ENCODE measurements at regions not wholly inside any gene's neighbourhood (a gene's known extent, or its start where the extent isn't known, plus 50 kb on each side); places are given as distances from the start of the nearest gene placed in this dataset.
"Not testable (repeated sequence)": the region's sequence is repeated elsewhere in the genome, so short reads cannot be mapped to it uniquely, and the experiment has no call there.

DNA sequence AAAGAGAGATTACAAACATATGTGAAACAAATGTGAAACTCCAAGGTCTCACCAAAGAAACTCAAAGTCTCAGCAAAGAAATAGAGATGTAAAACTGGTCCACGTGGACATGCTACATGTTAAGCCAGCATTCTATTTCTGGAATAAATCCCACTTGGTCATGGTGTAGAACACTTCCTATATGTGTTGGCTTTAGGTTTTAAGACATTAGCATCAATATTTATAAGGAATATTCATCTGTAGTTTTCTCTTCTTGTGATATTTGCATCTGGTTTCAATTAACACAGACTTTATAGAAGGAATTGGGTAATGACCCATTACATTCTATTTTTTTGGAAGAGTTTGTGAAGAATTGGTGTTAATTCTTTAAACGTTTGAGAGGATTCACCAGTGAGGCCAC is 133.1 kb downstream of the COPS8 start:
- no peak for DNase-seq

DNA sequence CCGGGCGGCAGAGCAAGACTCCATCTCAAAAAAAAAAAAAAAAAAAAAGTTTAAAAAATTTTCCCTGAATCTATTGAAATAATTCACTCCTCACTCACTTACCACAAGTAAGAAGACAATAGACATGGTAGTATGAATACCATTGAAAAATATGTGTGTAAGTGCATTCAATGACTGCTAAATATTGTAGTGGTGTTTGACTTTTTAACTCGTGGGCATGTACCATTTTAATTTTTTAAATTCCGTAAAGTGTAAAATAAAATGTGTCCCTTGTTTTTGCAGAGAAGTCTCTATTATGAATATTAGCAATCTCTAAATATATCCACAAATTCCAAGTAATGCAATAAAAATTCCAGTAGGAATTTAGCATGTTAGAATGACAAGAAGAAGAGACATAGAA is 134.1 kb downstream of the COPS8 start:
- DNase-seq: no peak

DNA sequence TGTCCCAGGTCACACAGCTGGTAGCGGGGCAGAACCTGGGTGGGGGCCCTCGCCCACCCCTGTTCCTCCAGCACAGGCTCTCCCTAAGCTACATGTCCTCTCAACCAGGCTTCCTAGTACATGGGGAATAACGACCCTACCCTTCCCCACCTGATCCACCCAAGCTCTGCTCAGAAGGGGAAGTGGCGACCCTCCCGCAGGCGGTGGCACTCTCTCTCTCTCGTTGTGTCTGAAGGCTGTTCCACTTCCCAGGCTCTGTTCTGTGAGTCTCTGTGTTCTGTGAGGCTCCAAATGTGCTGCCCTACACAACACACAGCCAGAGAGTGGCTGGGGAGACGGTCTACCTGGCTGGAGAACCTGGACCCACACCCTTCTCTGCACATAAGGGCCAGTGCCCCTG is 135.8 kb downstream of the COPS8 start:
- DNase-seq: no peak

DNA sequence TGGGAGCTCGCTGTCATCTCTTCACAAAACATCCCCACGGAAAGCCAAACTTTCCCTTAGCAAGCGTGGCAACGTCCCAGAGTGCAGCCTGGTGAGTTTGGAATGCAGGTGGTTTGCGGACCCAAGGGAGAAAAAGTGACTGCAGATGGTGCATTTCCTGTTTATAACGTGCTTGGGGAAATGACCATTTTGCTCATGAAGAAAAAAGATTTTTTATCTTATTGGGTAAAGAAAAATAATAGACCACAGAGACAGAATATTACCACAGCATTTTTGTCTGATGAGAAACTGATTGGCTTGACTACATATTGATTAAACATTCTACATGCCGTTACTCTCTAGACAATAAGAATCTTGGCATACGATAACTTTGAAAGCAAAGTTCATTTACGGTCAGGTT is 136.5 kb downstream of the COPS8 start:
- peak; percentile 83 for DNase-seq

DNA sequence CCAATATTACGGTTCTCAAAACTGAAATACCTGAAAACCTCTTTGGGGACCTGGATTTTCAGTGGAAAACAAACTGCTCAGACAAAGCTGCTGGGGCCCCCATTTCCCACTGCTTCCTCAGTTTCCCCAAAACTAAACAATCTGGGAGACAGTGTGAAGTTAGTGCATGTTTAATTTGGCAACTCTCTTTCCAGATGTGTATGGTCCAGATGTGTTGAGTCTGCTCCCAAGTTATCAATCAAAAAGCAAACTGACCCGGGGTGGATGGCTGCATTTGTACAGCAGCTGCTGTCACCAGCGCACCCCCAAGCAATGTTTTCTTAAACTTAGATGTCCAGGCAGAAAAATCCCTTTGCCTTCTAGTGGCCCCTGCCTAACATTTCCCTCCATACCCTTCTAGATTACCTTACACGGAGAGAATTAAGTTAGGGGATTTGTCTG is 136.9 kb downstream of the COPS8 start:
- DNase-seq: no peak

DNA sequence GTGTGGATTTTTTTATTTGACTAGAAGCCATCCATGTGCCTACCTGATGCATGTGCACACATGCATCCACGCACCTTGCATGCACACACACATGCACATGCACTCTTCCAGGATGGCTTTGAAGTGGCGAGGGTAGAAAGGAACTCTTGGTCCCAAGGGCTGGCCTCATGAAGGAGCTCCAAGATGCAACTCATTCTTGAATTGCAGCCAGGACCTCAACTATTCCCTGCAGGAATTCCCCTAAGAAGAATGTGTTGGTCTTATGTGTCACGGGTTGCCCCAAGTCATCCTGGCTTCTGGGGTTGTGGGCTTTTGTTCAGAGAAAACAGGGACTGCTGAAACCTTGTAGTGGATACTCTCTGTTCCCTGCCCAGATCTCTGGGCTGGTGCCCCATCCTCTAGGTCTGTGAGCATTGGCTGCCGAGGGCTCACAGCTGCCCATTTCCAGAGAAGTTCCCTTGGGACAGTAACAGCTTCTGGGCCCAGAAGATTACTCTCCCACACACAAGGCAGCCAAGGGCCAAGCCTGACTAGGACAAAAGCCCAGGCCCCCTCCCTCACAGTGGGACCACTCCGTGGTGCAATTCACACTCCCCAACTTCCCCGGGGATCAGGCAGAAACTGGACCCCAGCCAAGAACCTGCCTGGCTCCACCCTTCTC is 137.6 kb downstream of the COPS8 start:
- DNase-seq: peak; percentile 95

DNA sequence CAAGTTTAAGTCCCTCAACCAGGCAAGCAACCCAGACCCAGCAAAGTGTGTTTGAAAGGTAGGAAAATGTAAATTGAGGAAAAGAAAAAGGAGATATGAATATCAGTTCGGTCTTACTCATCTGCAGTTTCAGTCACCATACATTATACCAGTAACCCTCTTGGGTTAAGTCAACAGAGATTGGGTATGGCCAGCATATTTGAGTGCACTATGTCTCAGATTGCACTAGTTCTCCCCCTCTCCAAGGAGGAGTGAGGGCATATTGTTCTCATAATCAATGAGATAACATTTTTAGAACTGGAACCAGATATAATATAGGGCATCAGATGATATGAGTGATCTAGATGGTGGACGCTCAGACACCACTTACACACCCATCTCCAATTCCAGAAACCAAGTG is 141.5 kb downstream of the COPS8 start:
- no peak for DNase-seq

DNA sequence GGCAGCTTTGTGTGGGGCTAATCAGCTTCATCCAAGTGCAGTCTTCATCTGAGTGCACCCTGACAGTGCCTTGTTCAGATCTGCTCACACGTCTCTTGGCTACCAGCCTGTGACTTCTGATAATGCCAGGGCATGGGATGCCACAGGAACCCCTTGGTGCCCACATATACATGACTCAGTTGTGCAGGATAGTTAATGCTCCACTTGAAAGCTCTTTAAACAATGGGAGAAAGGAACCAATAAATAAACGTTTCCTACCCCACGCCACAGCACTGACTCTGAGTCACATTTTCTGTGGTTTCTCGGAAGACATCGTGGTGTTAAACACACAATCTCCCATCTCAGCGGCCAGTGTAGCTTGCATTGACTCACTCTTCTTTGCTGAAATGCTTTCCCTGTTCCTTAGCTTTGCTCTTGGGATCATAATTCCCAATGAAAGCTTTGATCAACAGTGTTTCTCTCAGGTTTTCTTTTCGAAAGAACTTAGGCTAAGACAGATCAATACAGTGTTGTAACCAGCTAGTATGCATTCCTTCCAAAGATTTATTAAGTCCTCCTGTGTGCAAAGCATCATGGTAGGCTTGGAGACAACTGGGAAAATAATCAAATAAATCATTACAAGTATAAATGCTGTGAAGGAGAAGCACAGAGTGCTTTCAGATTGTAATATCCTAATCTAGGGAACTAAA is 142.0 kb downstream of the COPS8 start:
- peak; percentile 94 for DNase-seq

DNA sequence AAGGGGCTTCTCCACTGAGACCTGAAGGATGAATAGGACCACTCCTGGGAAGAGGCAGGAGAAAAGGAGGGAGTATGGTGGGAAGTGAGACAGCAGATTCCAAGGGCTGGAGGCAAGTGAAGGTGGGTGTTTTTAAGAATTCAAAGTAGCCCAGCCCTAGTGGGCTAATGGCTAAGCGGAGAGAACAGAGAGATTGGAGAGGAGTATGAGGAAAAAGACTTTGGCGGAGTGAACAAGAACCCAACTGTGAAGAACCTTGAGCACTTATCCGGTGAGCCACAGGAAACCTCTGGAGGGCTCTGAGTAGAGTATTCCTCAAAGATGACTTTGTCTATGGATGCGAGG is 142.6 kb downstream of the COPS8 start:
- DNase-seq: no peak

DNA sequence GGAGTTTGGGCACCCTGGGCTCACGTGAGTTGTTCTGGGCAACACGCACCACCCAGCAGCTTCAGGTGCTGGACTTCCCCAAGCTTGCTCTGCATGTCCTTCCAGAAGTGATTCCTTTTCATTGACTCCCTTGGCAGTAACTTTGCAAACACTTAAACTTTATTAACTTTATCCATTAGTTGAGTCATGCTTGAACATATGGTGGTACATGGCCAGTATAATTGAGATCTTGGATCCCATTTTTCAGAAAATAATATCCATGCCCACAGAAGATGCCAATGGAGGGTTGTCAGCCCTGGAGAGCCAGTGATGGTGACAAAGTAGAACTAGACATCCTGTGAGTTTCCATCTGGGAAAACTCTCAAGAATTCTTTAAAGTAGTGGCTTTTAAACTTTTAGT is 144.2 kb downstream of the COPS8 start:
- no peak for DNase-seq

DNA sequence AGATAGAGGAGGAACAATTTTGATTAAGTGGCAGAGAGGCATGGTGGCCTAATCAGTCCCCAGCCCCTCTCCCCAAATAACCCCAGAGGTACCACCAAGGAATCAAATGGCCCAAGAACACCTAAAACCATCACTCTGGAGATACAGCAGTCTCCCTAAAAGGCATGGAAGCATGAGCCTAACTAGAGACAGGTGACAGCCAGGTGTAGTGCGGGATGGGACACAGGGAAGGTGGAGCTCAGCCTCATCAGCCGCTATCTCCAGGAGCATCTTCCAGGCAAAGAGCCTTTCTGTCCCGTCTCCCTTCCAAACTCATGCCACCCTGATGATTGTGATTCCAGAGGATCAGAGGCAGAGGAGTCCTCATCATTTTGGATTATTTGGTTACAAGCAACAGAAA is 144.7 kb downstream of the COPS8 start:
- no peak for DNase-seq

DNA sequence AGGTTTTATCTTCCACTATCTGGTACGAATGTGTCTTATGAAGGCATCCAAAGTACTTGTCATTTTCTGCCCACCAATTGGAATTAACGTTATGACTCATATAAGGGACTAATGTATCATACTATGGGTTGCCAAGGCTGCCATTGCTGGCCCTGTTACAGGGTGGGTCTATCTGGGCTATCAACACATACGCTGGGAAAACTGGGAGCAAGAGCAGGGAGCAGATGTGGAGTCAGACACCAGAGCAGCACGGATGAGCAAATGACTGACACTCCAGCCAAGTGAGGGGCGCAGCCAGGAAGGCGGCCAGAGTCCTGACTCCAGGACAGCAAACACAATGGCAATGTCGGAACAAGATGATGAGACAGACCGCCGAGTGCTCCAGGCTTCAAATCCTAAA is 145.9 kb downstream of the COPS8 start:
- DNase-seq: no peak

DNA sequence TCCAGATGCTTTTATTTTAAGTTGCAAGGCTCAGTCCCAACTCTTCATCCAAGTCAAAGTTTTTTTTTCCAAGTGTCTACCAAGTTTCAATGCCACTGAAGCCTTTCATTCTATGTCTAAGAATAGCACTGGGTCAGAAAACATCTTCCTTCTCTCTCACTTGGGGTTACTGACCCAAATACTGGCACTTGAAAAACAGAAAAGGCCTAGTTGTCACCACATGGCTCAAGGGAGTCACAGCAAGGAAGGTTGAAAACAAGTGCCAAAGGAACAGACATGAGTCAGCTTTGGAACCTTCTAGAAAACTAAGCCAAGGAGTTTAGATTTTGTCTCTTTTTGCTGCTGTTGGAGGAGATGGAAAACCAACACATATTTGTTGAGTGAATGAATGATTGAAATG is 146.5 kb downstream of the COPS8 start:
- DNase-seq: no peak

DNA sequence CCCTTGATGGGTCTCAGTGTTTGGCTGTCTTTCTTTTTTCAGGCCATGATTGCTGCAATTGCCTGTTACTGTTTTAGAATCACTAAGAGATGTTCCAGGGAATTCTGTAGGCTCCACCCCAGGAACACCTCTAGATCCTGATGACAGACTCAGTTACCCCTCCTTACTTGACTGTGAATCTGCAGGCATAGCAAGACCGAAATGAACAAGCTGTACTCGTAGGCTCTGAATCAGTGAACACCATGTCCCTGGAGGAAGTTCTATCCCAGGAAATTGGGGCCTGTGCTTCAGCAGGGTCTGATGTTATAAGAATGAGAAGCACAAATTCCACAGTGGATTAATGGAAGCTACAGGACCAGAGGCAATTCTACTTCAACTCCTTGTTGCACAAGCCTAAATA is 148.6 kb downstream of the COPS8 start:
- peak; percentile 13 for DNase-seq

DNA sequence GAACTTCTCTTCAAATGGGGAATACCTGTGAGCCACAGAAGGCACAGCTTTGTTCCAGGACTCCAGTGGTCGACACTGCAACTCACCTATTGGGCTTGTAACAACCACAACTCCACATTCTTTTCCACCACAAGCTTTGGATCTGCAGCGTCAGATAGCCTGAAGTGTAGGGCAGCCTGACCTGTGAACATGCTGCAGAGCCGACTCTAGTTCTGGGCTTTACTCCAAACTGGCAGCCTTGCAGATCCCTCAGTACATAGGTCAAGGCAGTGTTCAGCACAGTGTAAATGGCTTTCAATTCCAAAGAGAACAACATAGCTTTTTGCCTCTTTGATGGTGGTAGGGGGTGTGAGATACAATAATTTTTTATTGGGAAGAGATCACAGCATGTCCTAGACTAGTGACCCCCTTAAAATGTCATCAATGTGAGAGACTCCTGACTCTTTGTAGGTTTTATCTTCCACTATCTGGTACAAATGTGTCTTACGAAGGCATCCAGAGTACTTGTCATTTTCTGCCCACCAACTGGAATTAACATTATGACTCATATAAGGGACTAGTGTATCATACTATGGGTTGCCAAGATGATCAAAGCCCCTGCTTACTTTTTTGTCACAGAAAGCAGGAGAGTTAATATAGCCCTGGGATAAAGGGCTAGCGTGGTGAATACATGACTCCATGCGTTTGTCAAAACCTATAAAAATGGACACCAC is 149.8 kb downstream of the COPS8 start:
- peak; percentile 87 for DNase-seq

DNA sequence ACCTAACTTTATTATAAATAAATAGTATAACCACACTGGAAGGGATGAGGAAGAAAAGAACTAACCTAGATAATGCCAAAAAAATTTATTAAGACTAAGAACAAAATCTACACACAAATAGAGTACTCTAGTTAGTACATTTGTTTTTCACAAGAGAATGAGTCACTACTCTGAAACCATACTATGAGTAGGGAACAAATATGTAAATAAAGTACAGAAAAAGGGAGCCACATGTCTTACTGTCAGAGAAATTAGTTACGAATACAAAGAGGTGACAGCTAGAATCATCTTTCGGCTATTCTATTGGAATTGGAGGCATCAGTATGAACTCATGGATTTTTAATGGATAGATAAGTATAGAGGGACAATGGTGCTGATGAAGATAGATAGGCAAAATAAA is 150.5 kb downstream of the COPS8 start:
- peak; percentile 84 for DNase-seq

DNA sequence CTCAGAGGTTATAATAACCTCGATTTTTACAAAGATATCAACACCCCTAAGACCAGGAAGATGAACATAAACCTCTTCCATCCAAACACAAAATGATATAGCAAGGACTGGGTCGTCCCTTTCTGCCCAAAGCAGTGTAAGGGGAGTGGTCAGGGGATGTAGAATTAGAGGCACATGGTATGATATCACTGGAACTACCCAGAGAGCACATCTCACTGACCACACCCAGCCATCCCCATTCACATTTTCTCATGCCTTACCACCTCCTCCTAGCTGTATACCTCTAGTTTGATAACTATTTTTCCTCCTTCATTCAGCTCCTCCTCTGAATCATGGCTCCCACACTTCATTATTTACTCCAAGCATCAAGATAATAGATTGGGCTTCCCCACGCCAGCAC is 152.6 kb downstream of the COPS8 start:
- DNase-seq: no peak

DNA sequence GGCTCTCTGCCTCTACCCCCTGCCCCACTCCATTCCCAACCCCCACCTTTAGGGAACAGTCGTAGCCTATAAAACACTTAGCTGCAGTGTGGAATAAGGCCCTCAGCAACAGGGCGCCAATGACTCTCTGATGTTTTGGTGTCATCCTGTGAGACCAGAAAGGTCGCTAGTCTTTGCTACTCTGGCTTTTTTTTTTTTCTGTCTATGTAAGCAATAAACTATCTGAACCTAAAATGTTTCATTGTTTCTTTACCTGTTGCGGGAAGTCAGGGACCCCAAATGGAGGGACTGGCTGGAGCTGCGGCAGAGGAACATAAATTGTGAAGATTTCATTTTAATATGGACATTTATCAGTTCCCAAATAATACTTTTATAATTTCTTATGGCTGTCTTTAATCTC is 154.6 kb downstream of the COPS8 start:
- DNase-seq: no peak

DNA sequence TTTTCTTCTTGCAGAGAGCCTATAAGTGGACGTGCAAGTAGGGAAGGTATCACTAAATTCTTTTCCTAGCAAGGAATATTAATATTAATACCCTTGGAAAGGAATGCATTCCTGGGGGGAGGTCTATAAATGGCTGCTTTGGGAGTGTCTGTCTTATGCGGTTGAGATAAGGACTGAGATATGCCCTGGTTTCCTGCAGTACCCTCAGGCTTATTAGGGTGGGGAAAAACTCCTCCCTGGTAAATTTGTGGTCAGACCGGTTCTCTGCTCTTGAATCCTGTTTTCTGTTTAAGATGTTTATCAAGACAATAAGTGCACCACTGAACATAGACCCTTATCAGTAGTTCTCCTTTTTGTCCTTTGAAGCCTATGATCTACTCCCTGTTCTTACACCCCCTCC is 155.2 kb downstream of the COPS8 start:
- DNase-seq: not testable (repeated sequence)

DNA sequence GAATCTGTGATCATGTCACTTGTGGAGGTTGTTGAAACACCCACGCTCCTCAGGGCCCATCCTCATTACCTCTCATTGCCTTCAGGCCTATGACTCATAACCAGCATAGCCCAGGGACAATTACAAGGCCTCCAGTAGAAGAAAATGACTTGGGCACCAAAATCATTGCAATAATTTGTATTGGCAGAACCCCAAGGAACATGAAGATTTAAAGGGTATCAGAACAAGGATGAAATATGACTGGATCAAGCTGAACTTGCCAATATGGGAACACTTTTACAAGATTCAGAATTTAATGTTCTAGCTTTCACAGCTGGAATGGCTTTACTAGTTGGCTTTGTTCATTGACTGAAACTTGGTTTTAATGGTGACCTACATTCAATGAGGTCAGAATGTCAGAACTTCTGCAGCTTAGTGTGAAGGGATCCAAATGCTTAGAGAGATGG is 156.4 kb downstream of the COPS8 start:
- DNase-seq: no peak

DNA sequence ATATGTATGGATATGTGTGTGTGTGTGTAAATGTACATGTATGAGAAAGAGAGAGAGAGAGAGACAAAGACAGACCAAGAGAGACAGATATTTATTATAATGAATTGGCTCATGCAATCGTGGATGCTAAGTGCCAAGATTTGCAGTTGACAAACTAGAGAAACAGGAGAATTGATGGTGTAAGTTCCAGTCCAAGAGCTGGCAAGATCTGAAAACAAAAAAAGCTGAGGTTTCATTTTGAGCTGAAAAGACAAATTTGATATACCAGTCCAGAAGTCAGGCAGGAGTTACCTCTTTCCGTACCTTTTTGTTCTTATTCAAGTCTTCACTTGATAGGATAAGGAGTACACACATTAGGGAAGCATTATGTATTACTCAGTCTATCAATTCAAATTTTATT is 157.8 kb downstream of the COPS8 start:
- DNase-seq: no peak

DNA sequence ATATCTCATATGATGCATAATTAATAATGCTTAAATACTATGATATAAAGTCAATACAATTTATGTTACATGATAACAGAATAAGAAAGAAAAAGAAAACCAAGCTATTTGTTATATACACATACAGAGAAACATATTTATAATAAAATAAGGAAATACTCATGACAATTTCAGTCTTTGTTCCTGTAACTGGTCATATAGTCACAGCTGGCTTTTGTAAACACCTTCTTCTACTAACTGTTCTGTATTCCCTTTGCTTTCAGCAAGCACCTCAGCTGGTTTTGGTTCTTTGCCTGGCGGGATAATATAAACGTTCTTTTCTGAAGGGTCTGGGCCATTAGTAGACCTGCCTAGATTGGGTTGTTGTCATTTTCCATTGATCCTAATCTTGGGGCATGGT is 158.5 kb downstream of the COPS8 start:
- no peak for DNase-seq

DNA sequence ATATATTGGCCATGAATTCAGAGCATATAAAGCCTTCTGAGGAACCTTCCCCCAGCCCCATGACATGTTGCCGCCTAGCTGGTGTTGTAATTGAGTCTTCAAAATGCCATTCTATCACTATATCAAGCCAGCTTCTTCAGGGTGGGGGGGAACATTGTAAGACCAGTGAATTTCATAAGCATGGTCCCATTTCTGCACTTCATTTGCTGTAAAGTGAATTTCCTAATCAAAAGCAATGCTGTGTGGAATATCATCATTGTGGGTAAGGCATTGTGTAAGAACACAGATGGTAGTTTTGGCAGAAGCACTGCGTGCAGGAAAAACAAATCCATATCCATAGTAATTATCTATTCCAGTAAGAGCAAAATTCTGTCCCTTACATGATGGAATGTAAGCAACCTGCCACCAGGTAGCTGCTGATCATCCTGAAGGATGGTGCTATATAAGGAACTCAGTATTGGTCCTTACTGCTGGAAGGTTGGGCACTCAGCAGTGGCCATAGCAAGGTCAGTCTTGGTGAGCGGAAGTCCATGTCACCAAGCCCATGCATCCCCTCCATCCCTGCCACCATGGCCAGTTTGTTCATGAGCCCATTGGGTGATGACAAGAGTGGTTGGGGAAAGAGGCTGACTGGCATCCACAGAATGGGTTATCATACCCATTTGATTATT is 159.4 kb downstream of the COPS8 start:
- peak; percentile 58 for DNase-seq

DNA sequence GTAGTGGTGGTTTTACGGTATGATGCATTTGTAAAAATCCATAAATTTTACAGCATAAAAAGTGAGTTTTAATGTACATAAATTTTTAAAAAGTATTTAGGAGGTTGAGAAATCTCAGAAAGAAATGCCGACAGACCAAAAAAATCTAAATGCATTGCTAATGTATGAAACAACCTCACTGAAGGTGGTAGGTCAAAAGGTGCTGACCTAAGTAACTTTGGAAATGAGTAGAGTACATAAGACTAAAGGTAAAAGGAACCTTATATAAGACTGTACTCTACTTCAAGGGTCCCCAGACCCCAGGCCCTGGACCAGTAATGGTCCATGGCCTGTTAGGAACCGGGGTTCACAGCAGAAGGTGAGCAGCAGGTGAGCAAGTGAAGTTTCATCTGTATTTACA is 163.4 kb downstream of the COL6A3 start:
- DNase-seq: no peak

Data from HCEC 1CT (cell line).